ENCODE measurements at regions not wholly inside any gene's neighbourhood (a gene's known extent, or its start where the extent isn't known, plus 50 kb on each side); places are given as distances from the start of the nearest gene placed in this dataset.

GRCh38 chrX:109190542-109190941 is 291.3 kb downstream of the GUCY2F start:
- 78% methylated on average over 1 of the region's 1 CpG; no CpG with 5 or more reads in 1 of the 2 donors for WGBS, 2 donors (ENCODE audit: low coverage in 1 of 2)
- intact Hi-C loops (cut with DNase I; ENCODE audit: low total_unique reads) = no loop called here
- TF ChIP-seq POLR2A (IDR thresholded peaks at IDR 0.05) (no peak), POLR2AphosphoS5 (IDR thresholded peaks at IDR 0.05) (no peak), CTCF (IDR thresholded peaks at IDR 0.05) (no peak), EP300 (IDR thresholded peaks at IDR 0.05; ENCODE audit: low read depth) (no peak)
- H3K36me3 ChIP-seq = no peaks in the 10 kb centered on the region
- H3K9me3 ChIP-seq = no peaks in the 10 kb centered on the region
- in situ Hi-C loops (cut with MboI; ENCODE audit: low pct_ligation_motif_present in 1 of 4, low pct_unique_long_range_greater_than_20kb in 1 of 4, low sequenced_read_pairs in 3 of 4) = no loop called here
- H3K4me3 ChIP-seq = no peak overlapping the region
- no peak for DNase-seq
- H3K4me1 ChIP-seq = no peaks in the 10 kb centered on the region
- no peaks in the 10 kb centered on the region for H3K27me3 ChIP-seq
- H3K27ac ChIP-seq = no peak overlapping the region

GRCh38 chrX:109187473-109188168 is 294.3 kb downstream of the GUCY2F start:
- H3K27me3 ChIP-seq = no peaks in the 10 kb centered on the region
- 33 to 50% methylated on average over 2 of the region's 2 CpGs for WGBS, 2 donors (ENCODE audit: low coverage in 1 of 2)

GRCh38 chrX:109186939-109187338 is 294.9 kb downstream of the GUCY2F start:
- in situ Hi-C loops (cut with MboI; ENCODE audit: low pct_ligation_motif_present in 1 of 4, low pct_unique_long_range_greater_than_20kb in 1 of 4, low sequenced_read_pairs in 3 of 4) = no loop called here

More at GRCh38 chrX:109187473-109188168, 294.3 kb downstream of the GUCY2F start:
- no peak for TF ChIP-seq EP300 (IDR thresholded peaks at IDR 0.05; ENCODE audit: low read depth)
- no peak for TF ChIP-seq POLR2AphosphoS5 (IDR thresholded peaks at IDR 0.05)
- no peak for TF ChIP-seq CTCF (IDR thresholded peaks at IDR 0.05)
- TF ChIP-seq POLR2A (IDR thresholded peaks at IDR 0.05) = no peak
- no peak overlapping the region for H3K27ac ChIP-seq
- no peak for DNase-seq
- no peaks in the 10 kb centered on the region for H3K9me3 ChIP-seq
- intact Hi-C loops (cut with DNase I; ENCODE audit: low total_unique reads) = no loop called here
- H3K4me3 ChIP-seq = no peak overlapping the region
- H3K4me1 ChIP-seq = no peaks in the 10 kb centered on the region
- in situ Hi-C loops (cut with MboI; ENCODE audit: low pct_ligation_motif_present in 1 of 4, low pct_unique_long_range_greater_than_20kb in 1 of 4, low sequenced_read_pairs in 3 of 4) = no loop called here
- H3K36me3 ChIP-seq = no peaks in the 10 kb centered on the region

GRCh38 chrX:109184506-109185139 is 297.3 kb downstream of the GUCY2F start:
- TF ChIP-seq EP300 (IDR thresholded peaks at IDR 0.05; ENCODE audit: low read depth) = no peak
- Histone ChIP-seq H3K27ac (no peak overlapping the region), H3K9me3 (no peaks in the 10 kb centered on the region), H3K27me3 (no peaks in the 10 kb centered on the region), H3K4me1 (no peaks in the 10 kb centered on the region), H3K36me3 (no peaks in the 10 kb centered on the region), H3K4me3 (no peak overlapping the region)
- no peak for DNase-seq
- intact Hi-C loops (cut with DNase I; ENCODE audit: low total_unique reads) = no loop called here
- in situ Hi-C loops (cut with MboI; ENCODE audit: low pct_ligation_motif_present in 1 of 4, low pct_unique_long_range_greater_than_20kb in 1 of 4, low sequenced_read_pairs in 3 of 4) = no loop called here

More at GRCh38 chrX:109186939-109187338, 294.9 kb downstream of the GUCY2F start:
- no peak overlapping the region for H3K27ac ChIP-seq
- no peaks in the 10 kb centered on the region for H3K27me3 ChIP-seq
- no peak for DNase-seq
- no peak for TF ChIP-seq POLR2A (IDR thresholded peaks at IDR 0.05)
- no peak for TF ChIP-seq EP300 (IDR thresholded peaks at IDR 0.05; ENCODE audit: low read depth)
- no peak for TF ChIP-seq CTCF (IDR thresholded peaks at IDR 0.05)
- no peak for TF ChIP-seq POLR2AphosphoS5 (IDR thresholded peaks at IDR 0.05)
- no peaks in the 10 kb centered on the region for H3K36me3 ChIP-seq
- H3K4me3 ChIP-seq = no peak overlapping the region
- H3K4me1 ChIP-seq = no peaks in the 10 kb centered on the region
- 71 to 81% methylated on average over 1 to 4 of the region's 4 CpGs for WGBS, 2 donors (ENCODE audit: low coverage in 1 of 2)
- intact Hi-C loops (cut with DNase I; ENCODE audit: low total_unique reads) = no loop called here
- H3K9me3 ChIP-seq = no peaks in the 10 kb centered on the region
